ENCODE measurements at regions not wholly inside any gene's neighbourhood (a gene's known extent, or its start where the extent isn't known, plus 50 kb on each side); places are given as distances from the start of the nearest gene placed in this dataset.

DNA sequence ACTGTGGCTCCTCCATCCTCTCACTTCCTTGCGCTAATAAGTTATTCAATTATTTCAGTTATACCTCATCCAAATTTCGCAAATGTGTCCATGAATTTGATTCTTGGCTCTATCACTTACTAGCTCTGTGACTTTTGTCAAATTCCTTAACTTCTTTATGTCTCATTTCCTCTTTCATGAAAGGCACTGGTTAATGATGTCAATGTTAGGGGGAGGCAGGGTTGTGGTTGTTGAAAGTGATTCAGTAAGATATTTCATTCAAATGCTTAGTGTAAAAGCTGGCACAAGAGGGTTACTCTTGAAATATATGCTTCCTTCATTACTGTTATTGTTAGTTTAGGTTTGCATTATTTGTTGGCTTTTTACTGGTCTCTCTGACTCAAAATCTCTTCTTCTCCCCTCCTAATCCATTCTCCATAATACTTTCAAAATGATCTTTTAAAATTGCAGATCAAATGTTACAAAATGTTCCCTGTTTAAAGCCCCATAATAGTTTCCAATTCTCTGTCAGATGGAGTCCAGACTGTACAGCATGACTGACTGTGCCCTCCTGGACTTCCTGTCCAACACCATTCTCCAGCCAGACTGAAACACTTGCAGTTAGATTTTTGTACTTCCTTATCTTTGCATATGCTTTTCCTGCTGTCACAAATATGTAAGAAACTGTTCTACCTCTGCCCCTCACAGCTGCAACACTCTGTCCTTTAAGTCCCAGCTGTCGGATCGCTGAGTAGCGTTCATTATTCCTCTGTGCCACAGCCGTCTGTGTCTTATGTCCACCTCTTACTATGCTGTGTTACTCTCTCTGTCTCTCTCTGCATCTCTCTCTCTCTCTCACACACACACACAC, 510.6 kb upstream of the RAG2 start:
- Mint-ChIP-seq H3K4me3 (no peak overlapping the region), H3K36me3 (ENCODE audit: low read depth) (no peaks in the 10 kb centered on the region), H3K9me3 (no peaks in the 10 kb centered on the region), H3K27me3 (ENCODE audit: insufficient read depth) (peaks cover 1% of the 10 kb centered on the region), H3K27ac (no peak overlapping the region), H3K4me1 (no peaks in the 10 kb centered on the region)
- 81 to 91% methylated on average over 4 to 6 of the region's 6 CpGs for WGBS, 2 experiments (ENCODE audit: insufficient coverage in 1 of 2, insufficient read length in 1 of 2)
- H3K27ac ChIP-seq (ENCODE audit: low read depth, low read length): no peak overlapping the region
- no peak overlapping the region for H3K4me3 ChIP-seq (ENCODE audit: low read length)
- H3K9ac ChIP-seq (ENCODE audit: extremely low read depth, low read length, poor library complexity, severe bottlenecking): no peak overlapping the region
- TF ChIP-seq, protein P1, sequence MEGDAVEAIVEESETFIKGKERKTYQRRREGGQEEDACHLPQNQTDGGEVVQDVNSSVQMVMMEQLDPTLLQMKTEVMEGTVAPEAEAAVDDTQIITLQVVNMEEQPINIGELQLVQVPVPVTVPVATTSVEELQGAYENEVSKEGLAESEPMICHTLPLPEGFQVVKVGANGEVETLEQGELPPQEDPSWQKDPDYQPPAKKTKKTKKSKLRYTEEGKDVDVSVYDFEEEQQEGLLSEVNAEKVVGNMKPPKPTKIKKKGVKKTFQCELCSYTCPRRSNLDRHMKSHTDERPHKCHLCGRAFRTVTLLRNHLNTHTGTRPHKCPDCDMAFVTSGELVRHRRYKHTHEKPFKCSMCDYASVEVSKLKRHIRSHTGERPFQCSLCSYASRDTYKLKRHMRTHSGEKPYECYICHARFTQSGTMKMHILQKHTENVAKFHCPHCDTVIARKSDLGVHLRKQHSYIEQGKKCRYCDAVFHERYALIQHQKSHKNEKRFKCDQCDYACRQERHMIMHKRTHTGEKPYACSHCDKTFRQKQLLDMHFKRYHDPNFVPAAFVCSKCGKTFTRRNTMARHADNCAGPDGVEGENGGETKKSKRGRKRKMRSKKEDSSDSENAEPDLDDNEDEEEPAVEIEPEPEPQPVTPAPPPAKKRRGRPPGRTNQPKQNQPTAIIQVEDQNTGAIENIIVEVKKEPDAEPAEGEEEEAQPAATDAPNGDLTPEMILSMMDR (conservative IDR thresholded peaks at IDR 0.05): no peak
- no peak for DNase-seq
- no peaks in the 10 kb centered on the region for H3K27me3 ChIP-seq (ENCODE audit: control insufficient read depth, insufficient read depth, low read length, poor library complexity, severe bottlenecking)
- no peaks in the 10 kb centered on the region for H3K9me3 ChIP-seq (ENCODE audit: control insufficient read depth, low read length)
- no peaks in the 10 kb centered on the region for H3K4me1 ChIP-seq (ENCODE audit: control insufficient read depth, insufficient read depth, low read length)
- no peaks in the 10 kb centered on the region for H3K36me3 ChIP-seq (ENCODE audit: control insufficient read depth, insufficient read depth, low read length)

DNA sequence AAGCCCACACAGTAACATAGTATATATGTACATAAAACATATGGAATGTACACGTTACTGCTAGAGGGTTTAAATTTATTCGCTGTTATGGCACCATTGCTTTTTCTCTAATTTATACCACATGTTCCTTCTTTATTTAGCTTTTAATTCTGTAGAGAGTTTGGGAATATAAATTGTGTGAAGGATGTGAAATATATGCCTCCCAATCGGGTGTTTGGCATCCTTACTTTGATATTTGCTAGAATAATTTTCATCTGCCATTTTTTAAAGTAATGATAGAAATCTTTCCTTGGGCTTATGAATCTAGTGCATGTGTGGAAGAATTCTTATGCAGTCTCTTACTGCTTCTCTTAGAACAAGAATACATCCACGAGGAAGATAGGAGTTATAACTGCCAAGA, 509.8 kb upstream of the RAG2 start:
- no peak overlapping the region for H3K27ac Mint-ChIP-seq
- Histone ChIP-seq H3K36me3 (ENCODE audit: control insufficient read depth, insufficient read depth, low read length) (no peaks in the 10 kb centered on the region), H3K9ac (ENCODE audit: extremely low read depth, low read length, poor library complexity, severe bottlenecking) (no peak overlapping the region), H3K9me3 (ENCODE audit: control insufficient read depth, low read length) (no peaks in the 10 kb centered on the region), H3K27ac (ENCODE audit: low read depth, low read length) (no peak overlapping the region), H3K4me1 (ENCODE audit: control insufficient read depth, insufficient read depth, low read length) (no peaks in the 10 kb centered on the region), H3K4me3 (ENCODE audit: low read length) (no peak overlapping the region), H3K27me3 (ENCODE audit: control insufficient read depth, insufficient read depth, low read length, poor library complexity, severe bottlenecking) (no peaks in the 10 kb centered on the region)
- TF ChIP-seq, protein P1 (conservative IDR thresholded peaks at IDR 0.05): no peak
- DNase-seq: no peak
- no peaks in the 10 kb centered on the region for H3K4me1 Mint-ChIP-seq
- H3K27me3 Mint-ChIP-seq (ENCODE audit: insufficient read depth): peaks cover 1% of the 10 kb centered on the region
- H3K9me3 Mint-ChIP-seq: no peaks in the 10 kb centered on the region
- 89 to 100% methylated on average over 1 to 2 of the region's 4 CpGs for WGBS, 2 experiments (ENCODE audit: insufficient coverage in 1 of 2, insufficient read length in 1 of 2)
- H3K36me3 Mint-ChIP-seq (ENCODE audit: low read depth): no peaks in the 10 kb centered on the region
- H3K4me3 Mint-ChIP-seq: no peak overlapping the region

DNA sequence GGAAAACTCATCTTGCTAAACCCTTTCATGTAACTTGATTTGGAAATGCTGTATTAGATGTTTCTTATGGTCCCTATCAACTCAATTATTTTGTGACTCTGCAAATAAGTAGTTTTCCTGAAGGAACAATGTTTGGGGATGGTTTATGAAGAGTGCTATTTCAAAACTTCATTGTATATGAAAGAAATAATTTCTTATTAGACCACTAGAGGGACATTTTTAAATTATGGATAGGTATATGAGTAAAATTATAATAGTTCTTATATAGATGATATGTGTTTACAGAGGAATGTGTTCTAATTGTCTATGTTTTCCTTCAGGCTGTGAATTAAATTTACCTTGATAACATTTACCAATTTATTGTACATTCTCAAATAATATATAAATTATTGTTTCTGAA, 509.4 kb upstream of the RAG2 start:
- Mint-ChIP-seq H3K4me1 (no peaks in the 10 kb centered on the region), H3K27me3 (ENCODE audit: insufficient read depth) (peaks cover 1% of the 10 kb centered on the region), H3K36me3 (ENCODE audit: low read depth) (no peaks in the 10 kb centered on the region), H3K4me3 (no peak overlapping the region), H3K9me3 (no peaks in the 10 kb centered on the region), H3K27ac (no peak overlapping the region)
- TF ChIP-seq, protein P1 (conservative IDR thresholded peaks at IDR 0.05): no peak
- Histone ChIP-seq H3K4me3 (ENCODE audit: low read length) (no peak overlapping the region), H3K9ac (ENCODE audit: extremely low read depth, low read length, poor library complexity, severe bottlenecking) (no peak overlapping the region), H3K36me3 (ENCODE audit: control insufficient read depth, insufficient read depth, low read length) (no peaks in the 10 kb centered on the region), H3K27me3 (ENCODE audit: control insufficient read depth, insufficient read depth, low read length, poor library complexity, severe bottlenecking) (no peaks in the 10 kb centered on the region), H3K27ac (ENCODE audit: low read depth, low read length) (no peak overlapping the region), H3K4me1 (ENCODE audit: control insufficient read depth, insufficient read depth, low read length) (no peaks in the 10 kb centered on the region), H3K9me3 (ENCODE audit: control insufficient read depth, low read length) (no peaks in the 10 kb centered on the region)
- DNase-seq: no peak
